Stomach (tissue), 4 donors: ENCODE measurements at regions not wholly inside any gene's neighbourhood (a gene's known extent, or its start where the extent isn't known, plus 50 kb on each side); places are given as distances from the start of the nearest gene placed in this dataset.

Experiments
- CTCF ChIP-seq, 7 experiments: fragments of 450-650 bp in 4 of 7; fragments of 200-600 bp in 3 of 7; sonication (generic) in 3 of 7; IDR thresholded peaks; one replicate each; pipeline ENCODE4 v1.5.1; 2016 to 2019; ENCODE audit warnings: antibody characterized with exemption in 7 of 7, control low read depth in 2 of 7, mild to moderate bottlenecking in 1 of 7
- EP300 ChIP-seq: sonication (generic); formaldehyde crosslinking; IDR thresholded peaks from one replicate; pipeline ENCODE4 v1.6.1; 2017; ENCODE audit warnings: antibody characterized with exemption
- POLR2A ChIP-seq, 4 donors: fragments of 450-650 bp; IDR thresholded peaks; one replicate each; pipeline ENCODE4 v1.6.1; 2016; ENCODE audit warnings: antibody characterized with exemption in 4 of 4, control low read depth in 2 of 4, mild to moderate bottlenecking in 1 of 4, moderate library complexity in 1 of 4
- POLR2AphosphoS5 ChIP-seq, 3 donors: sonication (generic); formaldehyde crosslinking; IDR thresholded peaks; one replicate each; pipeline ENCODE4 v1.6.1; 2016; ENCODE audit warnings: antibody characterized with exemption in 3 of 3

GRCh38 chr18:73861771-73862170 lies 285.9 kb downstream of the FBXO15 start:
- TF ChIP-seq CTCF (IDR thresholded peaks at IDR 0.05) (no peak), POLR2AphosphoS5 (IDR thresholded peaks at IDR 0.05) (no peak), POLR2A (IDR thresholded peaks at IDR 0.05) (no peak), EP300 (no peak)
